GM12801 (cell line): ENCODE measurements at regions not wholly inside any gene's neighbourhood (a gene's known extent, or its start where the extent isn't known, plus 50 kb on each side); places are given as distances from the start of the nearest gene placed in this dataset.

Experiments
- TF ChIP-seq, protein P1 (sequence below): IDR thresholded peaks from one replicate; pipeline ENCODE4 v1.5.1; 2011; ENCODE audit warnings: control low read depth; ENCODE audit not compliant: insufficient read length; ENCODE audit errors: extremely low read depth

DNA sequence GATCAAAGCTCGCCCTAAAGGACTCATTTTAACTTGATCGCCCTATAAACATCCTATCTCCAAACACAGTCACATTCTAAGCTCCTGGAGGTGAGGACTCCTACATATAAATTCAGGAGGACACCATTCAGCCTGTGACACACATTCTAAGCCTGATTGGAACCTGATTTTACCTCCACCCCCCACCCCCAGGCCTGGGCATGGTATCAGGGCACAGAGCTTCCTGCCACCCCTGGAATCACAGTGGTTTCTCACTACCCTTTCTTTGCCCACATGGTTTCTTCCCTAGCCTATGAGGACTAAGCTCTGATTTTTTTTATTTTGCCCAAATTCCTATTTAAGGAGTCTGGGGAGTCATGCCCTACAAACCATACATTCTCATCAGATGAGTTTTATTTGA is 428.1 kb upstream of the ID2 start:
- TF ChIP-seq, protein P1, sequence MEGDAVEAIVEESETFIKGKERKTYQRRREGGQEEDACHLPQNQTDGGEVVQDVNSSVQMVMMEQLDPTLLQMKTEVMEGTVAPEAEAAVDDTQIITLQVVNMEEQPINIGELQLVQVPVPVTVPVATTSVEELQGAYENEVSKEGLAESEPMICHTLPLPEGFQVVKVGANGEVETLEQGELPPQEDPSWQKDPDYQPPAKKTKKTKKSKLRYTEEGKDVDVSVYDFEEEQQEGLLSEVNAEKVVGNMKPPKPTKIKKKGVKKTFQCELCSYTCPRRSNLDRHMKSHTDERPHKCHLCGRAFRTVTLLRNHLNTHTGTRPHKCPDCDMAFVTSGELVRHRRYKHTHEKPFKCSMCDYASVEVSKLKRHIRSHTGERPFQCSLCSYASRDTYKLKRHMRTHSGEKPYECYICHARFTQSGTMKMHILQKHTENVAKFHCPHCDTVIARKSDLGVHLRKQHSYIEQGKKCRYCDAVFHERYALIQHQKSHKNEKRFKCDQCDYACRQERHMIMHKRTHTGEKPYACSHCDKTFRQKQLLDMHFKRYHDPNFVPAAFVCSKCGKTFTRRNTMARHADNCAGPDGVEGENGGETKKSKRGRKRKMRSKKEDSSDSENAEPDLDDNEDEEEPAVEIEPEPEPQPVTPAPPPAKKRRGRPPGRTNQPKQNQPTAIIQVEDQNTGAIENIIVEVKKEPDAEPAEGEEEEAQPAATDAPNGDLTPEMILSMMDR, result no peak

DNA sequence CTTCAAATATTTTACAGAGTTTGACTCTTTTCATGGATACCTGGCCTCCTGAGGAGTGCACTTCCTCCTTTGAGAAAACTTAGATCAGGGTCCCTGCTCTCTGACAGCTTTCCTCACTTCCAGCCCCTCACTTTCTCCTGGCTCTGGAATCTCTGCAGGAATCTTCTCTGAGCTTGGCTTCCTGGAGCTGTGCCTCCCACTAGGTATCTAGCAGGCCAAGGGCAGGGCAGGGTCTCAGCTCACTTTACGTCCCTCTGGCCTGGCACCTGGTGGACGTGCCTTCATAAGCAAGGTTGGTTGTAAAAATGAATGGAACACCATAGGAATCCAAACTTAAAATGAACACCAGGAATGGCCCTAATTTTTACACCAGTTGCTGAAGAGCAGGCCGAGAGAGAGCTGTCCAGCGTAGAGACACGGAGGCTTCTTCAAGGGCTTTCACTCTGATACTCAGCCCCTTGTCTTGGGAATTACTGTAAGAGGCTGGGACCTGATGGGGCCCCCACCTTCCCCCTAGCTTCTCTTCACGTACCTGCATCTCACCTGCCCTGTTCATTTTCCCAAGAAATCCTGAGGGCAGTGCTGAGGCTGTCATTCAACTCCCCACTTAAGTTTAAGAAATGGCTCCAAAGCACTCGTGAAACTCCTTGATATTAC is 426.9 kb upstream of the ID2 start:
- TF ChIP-seq, protein P1, result no peak

DNA sequence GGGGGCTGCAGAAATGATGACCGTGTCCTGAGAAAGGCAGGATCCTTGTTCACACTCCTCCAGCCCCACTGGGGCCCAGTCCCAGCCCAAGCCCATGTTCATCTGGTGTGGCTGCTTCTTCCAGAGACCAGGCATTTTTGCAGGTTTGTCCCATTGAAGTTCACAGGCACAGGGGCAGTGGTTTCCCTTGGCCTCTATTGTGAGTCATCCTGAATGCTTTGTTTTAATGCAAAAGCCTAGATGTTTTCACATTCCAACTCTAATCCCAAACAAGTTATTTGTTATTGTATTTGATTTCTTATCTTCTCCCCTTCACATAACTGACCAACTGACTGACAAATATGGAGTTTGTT is 426.4 kb upstream of the ID2 start:
- TF ChIP-seq, protein P1, result no peak

DNA sequence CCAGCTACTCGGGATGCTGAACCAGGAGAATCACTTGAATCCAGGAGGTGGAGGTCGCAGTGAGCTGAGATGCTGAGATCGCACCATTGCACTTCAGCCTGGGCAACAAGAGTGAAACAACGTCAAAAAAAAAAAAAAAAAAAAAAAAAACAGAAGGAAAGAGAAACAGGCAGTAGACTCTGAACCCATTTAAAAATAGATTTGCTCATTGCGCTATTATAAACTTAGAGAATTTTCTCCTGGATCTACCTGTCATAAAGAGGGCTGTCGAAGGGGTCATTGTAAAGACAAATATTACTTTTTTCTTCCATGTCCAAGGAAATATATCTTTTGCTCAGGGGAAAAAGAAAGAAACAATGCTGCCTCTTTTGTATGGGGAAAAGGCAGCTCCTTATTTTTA is 425.0 kb upstream of the ID2 start:
- TF ChIP-seq, protein P1, result no peak

DNA sequence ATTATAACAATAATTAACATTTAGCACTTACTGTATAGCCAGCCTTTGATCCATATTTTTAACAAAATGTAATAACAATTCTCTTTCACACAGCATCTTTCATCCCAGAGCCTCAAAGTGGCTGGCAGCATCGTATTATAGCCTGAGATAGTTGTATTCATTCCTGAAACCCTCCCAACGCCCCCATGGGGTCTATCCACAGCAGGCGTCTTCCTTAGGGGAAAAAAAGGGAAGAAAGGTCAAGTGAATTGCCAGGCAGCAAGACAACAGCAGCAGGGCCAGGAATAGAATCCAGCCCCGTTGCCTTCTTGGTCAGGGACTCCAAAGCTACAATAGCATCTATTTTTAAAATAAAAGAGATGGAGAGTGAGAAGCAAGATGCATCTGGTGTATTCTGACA is 424.4 kb upstream of the ID2 start:
- TF ChIP-seq, protein P1, result no peak

DNA sequence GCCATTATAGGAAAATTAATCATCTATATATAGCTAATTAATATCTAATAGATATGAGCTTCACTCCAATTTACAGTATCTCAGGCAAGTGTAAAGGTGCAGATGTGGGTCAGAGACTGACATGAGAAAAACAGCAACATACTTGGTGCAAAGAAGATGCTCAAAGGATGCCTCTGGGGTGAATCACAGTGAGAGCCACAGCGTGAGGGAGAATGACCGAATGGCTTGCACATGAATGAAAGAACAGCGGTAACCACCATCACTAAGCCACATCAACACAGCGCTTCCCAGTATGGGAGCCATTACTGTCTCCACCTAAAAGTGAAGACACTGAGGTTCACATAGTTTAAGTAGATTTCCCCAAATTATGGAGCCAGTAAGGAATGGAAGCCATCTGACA is 423.4 kb upstream of the ID2 start:
- TF ChIP-seq, protein P1, result no peak

DNA sequence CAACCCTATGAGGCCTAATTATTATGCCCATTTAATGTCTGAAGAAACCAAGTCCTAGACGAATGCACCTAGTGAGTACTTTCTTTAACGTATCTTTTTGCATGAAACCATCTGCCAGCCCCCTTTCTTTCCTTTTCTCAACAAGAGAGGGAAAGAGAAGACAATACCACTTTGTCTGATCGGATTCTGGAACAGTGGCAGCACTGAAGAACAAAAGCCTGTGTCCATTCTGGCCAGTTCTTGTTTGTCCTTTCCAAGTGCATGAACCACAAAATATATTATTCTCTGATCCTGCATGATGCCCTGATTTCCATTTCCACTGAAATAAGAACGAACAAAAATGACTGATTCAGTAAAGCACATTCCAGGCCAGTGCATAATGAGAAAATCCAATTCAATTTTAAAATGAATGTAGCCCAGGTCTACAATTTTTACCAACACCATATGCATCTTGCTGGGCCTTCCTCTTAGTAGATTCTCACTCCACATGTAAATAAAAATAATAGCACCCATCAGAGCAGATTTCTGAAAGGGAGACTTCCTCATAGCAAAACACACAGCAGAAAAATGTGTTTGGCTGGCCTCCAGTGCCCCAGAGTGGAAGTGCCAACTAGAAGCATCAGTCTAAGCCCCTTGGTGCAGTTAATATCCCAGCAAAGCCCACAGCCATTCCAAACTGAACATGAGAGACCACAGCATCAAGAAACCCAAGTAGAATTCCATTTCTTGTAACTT is 422.6 kb upstream of the ID2 start:
- TF ChIP-seq, protein P1, result no peak

DNA sequence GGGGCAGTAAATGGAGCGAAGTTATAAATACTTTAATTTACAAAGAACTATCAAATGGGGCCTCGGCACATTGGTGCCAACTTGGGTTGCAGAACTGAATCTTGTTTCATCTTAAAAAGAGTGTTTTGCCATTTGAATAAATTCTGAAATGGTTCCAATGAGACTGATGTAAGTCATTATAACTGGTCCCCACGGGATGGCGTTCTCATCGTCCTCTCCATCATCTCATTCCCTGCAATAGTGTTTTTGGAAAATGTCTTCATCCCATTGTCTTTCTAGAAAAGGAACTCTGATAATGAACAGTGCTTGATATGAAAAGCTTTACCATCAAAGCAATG is 422.0 kb upstream of the ID2 start:
- TF ChIP-seq, protein P1, result no peak
